GM21723 (cell line): ENCODE measurements at regions not wholly inside any gene's neighbourhood (a gene's known extent, or its start where the extent isn't known, plus 50 kb on each side); places are given as distances from the start of the nearest gene placed in this dataset.

Source experiments
- ATAC-seq: cut with Tn5 transposase; IDR thresholded peaks from one replicate; pipeline ENCODE4 v1.9.1; 2021; ENCODE audit warnings: mild to moderate bottlenecking, moderate library complexity; ENCODE audit not compliant: unreplicated experiment

GRCh38 chr3:44045476-44046275 lies 196.0 kb upstream of the TOPAZ1 start:
- peak; percentile 92 for ATAC-seq

- no peak for ATAC-seq
These were observed 193.9 kb upstream of the TOPAZ1 start for GRCh38 chr3:44047796-44048195.

GRCh38 chr3:44048196-44048924 lies 193.3 kb upstream of the TOPAZ1 start:
- ATAC-seq, result no peak

GRCh38 chr3:44048949-44049348 lies 192.7 kb upstream of the TOPAZ1 start:
- no peak for ATAC-seq

- no peak for ATAC-seq
These were observed 191.6 kb upstream of the TOPAZ1 start for GRCh38 chr3:44050101-44050500.

GRCh38 chr3:44050867-44051266 lies 190.8 kb upstream of the TOPAZ1 start:
- ATAC-seq, result no peak

GRCh38 chr3:44055951-44056350 lies 185.7 kb upstream of the TOPAZ1 start:
- ATAC-seq, result no peak

- ATAC-seq, result no peak
These were observed 185.0 kb upstream of the TOPAZ1 start for GRCh38 chr3:44056446-44057240.

- peak; percentile 95 for ATAC-seq
These were observed 183.4 kb upstream of the TOPAZ1 start for GRCh38 chr3:44058022-44058867.

GRCh38 chr3:44058868-44059203 lies 182.8 kb upstream of the TOPAZ1 start:
- no peak for ATAC-seq

- ATAC-seq, result no peak
These were observed 181.5 kb upstream of the TOPAZ1 start for GRCh38 chr3:44060164-44060563.

- ATAC-seq, result no peak
These were observed 180.4 kb upstream of the TOPAZ1 start for GRCh38 chr3:44061268-44061667.

- ATAC-seq, result no peak
These were observed 179.7 kb upstream of the TOPAZ1 start for GRCh38 chr3:44061961-44062360.

GRCh38 chr3:44065311-44066094 lies 176.2 kb upstream of the TOPAZ1 start:
- no peak for ATAC-seq

GRCh38 chr3:44066806-44067205 lies 174.9 kb upstream of the TOPAZ1 start:
- ATAC-seq, result no peak

- no peak for ATAC-seq
These were observed 174.3 kb upstream of the TOPAZ1 start for GRCh38 chr3:44067431-44067830.

- ATAC-seq, result no peak
These were observed 172.9 kb upstream of the TOPAZ1 start for GRCh38 chr3:44068753-44069152.

GRCh38 chr3:44069276-44069675 lies 172.4 kb upstream of the TOPAZ1 start:
- ATAC-seq, result no peak

- ATAC-seq, result no peak
These were observed 170.7 kb upstream of the TOPAZ1 start for GRCh38 chr3:44070841-44071546.
